GM06990 (cell line): ENCODE measurements at regions not wholly inside any gene's neighbourhood (a gene's known extent, or its start where the extent isn't known, plus 50 kb on each side); places are given as distances from the start of the nearest gene placed in this dataset.
A peak's percentile ranks its signal among the peaks of the same experiment; 100 is the strongest.

Experiments used
- DNase-seq: peaks from one replicate; pipeline ENCODE4 v3.0.0-alpha.2; 2011; ENCODE audit not compliant: insufficient read length; ENCODE audit errors: extremely low read depth
- H3K27me3 ChIP-seq: replicated peaks from 2 replicates; pipeline ENCODE4 v1.6.0; 2011; ENCODE audit warnings: low read length; ENCODE audit not compliant: control insufficient read depth, insufficient read depth
- H3K36me3 ChIP-seq: 2 replicates; pipeline ENCODE4 v1.5.1; 2011; ENCODE audit warnings: low read length; ENCODE audit not compliant: control insufficient read depth, insufficient read depth
- H3K4me3 ChIP-seq: replicated peaks from 2 replicates; pipeline ENCODE4 v1.5.1; 2011; ENCODE audit warnings: low read depth, mild to moderate bottlenecking, control low read depth, low read length
- CTCF ChIP-seq: IDR thresholded peaks from 2 replicates; pipeline ENCODE4 v1.5.1; 2011; ENCODE audit warnings: low read length, control low read depth, mild to moderate bottlenecking, inconsistent platforms; ENCODE audit not compliant: insufficient read depth, poor library complexity, severe bottlenecking

DNA sequence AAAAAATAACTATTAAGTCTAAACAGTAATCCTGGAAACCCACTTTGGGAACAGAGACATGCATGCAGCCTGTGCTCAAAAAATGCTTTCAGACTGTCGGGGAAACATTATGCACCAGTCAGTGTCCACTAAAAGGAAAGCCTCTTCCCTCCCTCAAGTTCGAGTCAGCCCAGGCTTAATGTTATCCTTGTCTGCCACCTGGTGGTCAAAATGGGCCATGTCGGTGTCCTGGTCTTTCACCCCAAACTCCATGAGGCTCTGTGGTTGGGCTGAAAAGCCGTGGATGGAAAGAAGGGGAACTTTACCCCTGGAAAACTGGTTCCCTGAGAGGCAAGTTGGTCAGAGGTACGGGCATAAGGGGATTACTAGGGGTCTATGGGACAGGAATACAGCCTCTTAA lies 88.4 kb upstream of the ZNF492 start:
- DNase-seq = no peak
- H3K4me3 ChIP-seq = no peak overlapping the region

DNA sequence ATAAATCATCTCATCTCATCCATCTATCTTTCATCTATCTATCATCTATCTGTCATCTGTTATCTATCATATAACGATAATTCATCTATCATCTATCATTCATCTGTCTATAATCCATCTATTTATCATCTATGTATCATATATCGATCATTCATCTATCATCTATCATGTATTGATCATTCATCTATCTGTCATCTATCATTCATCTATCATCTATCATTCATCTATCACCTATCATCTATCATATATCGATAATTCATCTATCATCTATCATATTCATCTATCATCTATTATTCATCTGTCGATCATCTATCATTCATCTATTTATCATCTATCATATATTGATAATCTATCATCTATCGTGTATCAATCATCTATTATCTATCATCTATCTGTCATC lies 100.4 kb upstream of the ZNF492 start:
- TF ChIP-seq CTCF = no peak
- DNase-seq = no peak
- H3K27me3 ChIP-seq = no peaks in the 10 kb centered on the region
- H3K4me3 ChIP-seq = no peak overlapping the region
- no peaks in the 10 kb centered on the region for H3K36me3 ChIP-seq

More for the DNA sequence above, 88.4 kb upstream of the ZNF492 start:
- Histone ChIP-seq H3K36me3 (no peaks in the 10 kb centered on the region), H3K27me3 (no peaks in the 10 kb centered on the region)
- TF ChIP-seq CTCF = peak; percentile 39

DNA sequence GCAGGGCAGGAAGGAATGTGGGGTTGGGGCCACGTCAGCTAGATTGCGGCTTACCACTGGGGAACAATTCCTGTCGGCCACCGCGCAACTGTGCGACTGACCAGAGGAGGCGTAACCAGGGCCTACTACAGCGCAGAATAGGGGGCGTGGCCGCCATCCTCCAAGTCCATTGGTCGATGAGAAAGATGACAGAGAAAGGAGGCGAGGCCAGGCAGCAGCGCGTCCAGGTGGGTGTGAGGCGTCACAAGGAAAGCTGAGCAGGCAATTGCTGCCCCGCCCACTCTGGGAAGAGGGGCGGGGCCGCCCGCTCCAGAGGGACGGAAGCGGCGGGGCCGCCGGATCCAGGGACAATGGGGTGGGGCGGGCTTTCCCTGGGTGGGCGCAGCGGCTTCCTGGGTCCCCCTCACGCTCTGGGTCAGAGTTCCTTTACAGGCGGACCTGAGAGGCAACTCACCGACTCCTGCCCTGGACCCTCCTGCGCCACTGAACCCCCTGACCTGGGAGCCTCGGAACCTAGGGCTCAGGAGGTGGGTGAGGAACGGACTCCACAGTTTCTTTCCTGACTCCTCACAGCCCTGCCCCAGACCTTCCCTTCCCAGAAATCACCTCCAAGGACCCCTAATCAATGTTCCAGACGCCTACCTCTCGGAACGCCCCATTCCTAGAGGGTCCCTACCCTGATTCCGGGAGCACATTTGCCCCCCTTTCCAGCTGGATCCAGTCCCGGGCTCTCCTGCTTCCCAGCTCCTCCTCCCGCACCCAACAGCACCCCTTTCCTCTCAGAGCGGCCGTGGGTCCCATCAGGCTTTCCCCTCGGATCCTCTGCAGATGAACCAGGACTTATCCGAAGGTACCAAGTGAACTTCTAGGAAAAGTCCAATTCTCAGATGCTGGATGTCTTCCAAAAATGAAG lies 101.5 kb upstream of the ZNF492 start:
- Histone ChIP-seq H3K27me3 (no peaks in the 10 kb centered on the region), H3K4me3 (no peak overlapping the region), H3K36me3 (no peaks in the 10 kb centered on the region)
- no peak for DNase-seq
- TF ChIP-seq CTCF = no peak

- Histone ChIP-seq H3K27me3 (no peaks in the 10 kb centered on the region), H3K36me3 (no peaks in the 10 kb centered on the region), H3K4me3 (no peak overlapping the region)
- no peak for DNase-seq
- TF ChIP-seq CTCF = no peak
These were observed 104.1 kb upstream of the ZNF492 start for GRCh38 chr19:22530042-22530441.

GRCh38 chr19:22528956-22529355 lies 105.2 kb upstream of the ZNF492 start:
- DNase-seq = no peak
- Histone ChIP-seq H3K36me3 (no peaks in the 10 kb centered on the region), H3K27me3 (no peaks in the 10 kb centered on the region), H3K4me3 (no peak overlapping the region)
- TF ChIP-seq CTCF = no peak
